ENCODE measurements at regions not wholly inside any gene's neighbourhood (a gene's known extent, or its start where the extent isn't known, plus 50 kb on each side); places are given as distances from the start of the nearest gene placed in this dataset.

- no peaks in the 10 kb centered on the region for H3K4me1 ChIP-seq (ENCODE audit: insufficient read depth, low read length)
- no peaks in the 10 kb centered on the region for H3K36me3 ChIP-seq (ENCODE audit: insufficient read depth, low read length)
- no peak overlapping the region for H3K4me3 ChIP-seq (ENCODE audit: low read length)
- no peak overlapping the region for H3K9ac ChIP-seq (ENCODE audit: low read depth, low read length)
- H3K27me3 ChIP-seq (ENCODE audit: insufficient read depth, low read length) = no peaks in the 10 kb centered on the region
- WGBS = 89% methylated on average over 4 of the region's 4 CpGs
- no peak overlapping the region for H3K27ac ChIP-seq (ENCODE audit: low read depth, low read length)
- no peaks in the 10 kb centered on the region for H3K9me3 ChIP-seq (ENCODE audit: insufficient read depth, low read depth, low read length)
Observed at GRCh38 chr1:213651077-213651476, 336.7 kb upstream of the PROX1 start.

GRCh38 chr1:213652109-213652508 is 335.7 kb upstream of the PROX1 start:
- Histone ChIP-seq H3K4me1 (ENCODE audit: insufficient read depth, low read length) (no peaks in the 10 kb centered on the region; the same call in 1 of the 2 replicates), H3K9ac (ENCODE audit: low read depth, low read length) (no peak overlapping the region), H3K27me3 (ENCODE audit: insufficient read depth, low read length) (no peaks in the 10 kb centered on the region), H3K27ac (ENCODE audit: low read depth, low read length) (no peak overlapping the region), H3K4me3 (ENCODE audit: low read length) (no peak overlapping the region), H3K9me3 (ENCODE audit: insufficient read depth, low read depth, low read length) (no peaks in the 10 kb centered on the region), H3K36me3 (ENCODE audit: insufficient read depth, low read length) (no peaks in the 10 kb centered on the region)
- WGBS = 93% methylated on average over 3 of the region's 4 CpGs

- Histone ChIP-seq H3K4me3 (ENCODE audit: low read length) (no peak overlapping the region), H3K9me3 (ENCODE audit: insufficient read depth, low read depth, low read length) (no peaks in the 10 kb centered on the region), H3K27ac (ENCODE audit: low read depth, low read length) (no peak overlapping the region), H3K36me3 (ENCODE audit: insufficient read depth, low read length) (no peaks in the 10 kb centered on the region), H3K9ac (ENCODE audit: low read depth, low read length) (no peak overlapping the region), H3K27me3 (ENCODE audit: insufficient read depth, low read length) (no peaks in the 10 kb centered on the region), H3K4me1 (ENCODE audit: insufficient read depth, low read length) (no peaks in the 10 kb centered on the region; the same call in 1 of the 2 replicates)
- 84% methylated on average over 3 of the region's 3 CpGs for WGBS
Observed at GRCh38 chr1:213656039-213656438, 331.7 kb upstream of the PROX1 start.

- no peak overlapping the region for H3K9ac ChIP-seq (ENCODE audit: low read depth, low read length)
- H3K4me3 ChIP-seq (ENCODE audit: low read length) = no peak overlapping the region
- WGBS = 71% methylated on average over 2 of the region's 3 CpGs
Observed at GRCh38 chr1:213656503-213656902, 331.3 kb upstream of the PROX1 start.

GRCh38 chr1:213657013-213657412 is 330.8 kb upstream of the PROX1 start:
- H3K27me3 ChIP-seq (ENCODE audit: insufficient read depth, low read length) = no peaks in the 10 kb centered on the region
- no peak overlapping the region for H3K4me3 ChIP-seq (ENCODE audit: low read length)
- 87% methylated on average over 2 of the region's 3 CpGs for WGBS
- no peaks in the 10 kb centered on the region; the same call in 1 of the 2 replicates for H3K4me1 ChIP-seq (ENCODE audit: insufficient read depth, low read length)
- no peaks in the 10 kb centered on the region for H3K36me3 ChIP-seq (ENCODE audit: insufficient read depth, low read length)
- no peak overlapping the region for H3K9ac ChIP-seq (ENCODE audit: low read depth, low read length)
- H3K9me3 ChIP-seq (ENCODE audit: insufficient read depth, low read depth, low read length) = no peaks in the 10 kb centered on the region
- no peak overlapping the region for H3K27ac ChIP-seq (ENCODE audit: low read depth, low read length)

More at GRCh38 chr1:213656503-213656902, 331.3 kb upstream of the PROX1 start:
- no peak overlapping the region for H3K27ac ChIP-seq (ENCODE audit: low read depth, low read length)
- no peaks in the 10 kb centered on the region for H3K9me3 ChIP-seq (ENCODE audit: insufficient read depth, low read depth, low read length)
- no peaks in the 10 kb centered on the region; the same call in 1 of the 2 replicates for H3K4me1 ChIP-seq (ENCODE audit: insufficient read depth, low read length)
- H3K27me3 ChIP-seq (ENCODE audit: insufficient read depth, low read length) = no peaks in the 10 kb centered on the region
- no peaks in the 10 kb centered on the region for H3K36me3 ChIP-seq (ENCODE audit: insufficient read depth, low read length)

GRCh38 chr1:213657879-213658278 is 329.9 kb upstream of the PROX1 start:
- no peak overlapping the region for H3K4me3 ChIP-seq (ENCODE audit: low read length)
- no peaks in the 10 kb centered on the region; the same call in 1 of the 2 replicates for H3K4me1 ChIP-seq (ENCODE audit: insufficient read depth, low read length)
- 92% methylated on average over 2 of the region's 2 CpGs for whole genome bisulfite sequencing
- no peaks in the 10 kb centered on the region for H3K9me3 ChIP-seq (ENCODE audit: insufficient read depth, low read depth, low read length)
- H3K36me3 ChIP-seq (ENCODE audit: insufficient read depth, low read length) = no peaks in the 10 kb centered on the region
- no peak overlapping the region for H3K9ac ChIP-seq (ENCODE audit: low read depth, low read length)
- no peak overlapping the region for H3K27ac ChIP-seq (ENCODE audit: low read depth, low read length)
- no peaks in the 10 kb centered on the region for H3K27me3 ChIP-seq (ENCODE audit: insufficient read depth, low read length)

- no peaks in the 10 kb centered on the region for H3K9me3 ChIP-seq (ENCODE audit: insufficient read depth, low read depth, low read length)
- H3K4me1 ChIP-seq (ENCODE audit: insufficient read depth, low read length) = no peaks in the 10 kb centered on the region; the same call in 1 of the 2 replicates
- no peak overlapping the region for H3K9ac ChIP-seq (ENCODE audit: low read depth, low read length)
- 92% methylated on average over 2 of the region's 2 CpGs for WGBS
- H3K36me3 ChIP-seq (ENCODE audit: insufficient read depth, low read length) = no peaks in the 10 kb centered on the region
- no peak overlapping the region for H3K4me3 ChIP-seq (ENCODE audit: low read length)
- H3K27ac ChIP-seq (ENCODE audit: low read depth, low read length) = no peak overlapping the region
- H3K27me3 ChIP-seq (ENCODE audit: insufficient read depth, low read length) = no peaks in the 10 kb centered on the region
Observed at GRCh38 chr1:213658457-213658856, 329.3 kb upstream of the PROX1 start.

GRCh38 chr1:213659580-213660547 is 327.9 kb upstream of the PROX1 start:
- H3K27me3 ChIP-seq (ENCODE audit: insufficient read depth, low read length) = no peaks in the 10 kb centered on the region

GRCh38 chr1:213661302-213661701 is 326.5 kb upstream of the PROX1 start:
- Histone ChIP-seq H3K27me3 (ENCODE audit: insufficient read depth, low read length) (no peaks in the 10 kb centered on the region), H3K36me3 (ENCODE audit: insufficient read depth, low read length) (no peaks in the 10 kb centered on the region), H3K4me1 (ENCODE audit: insufficient read depth, low read length) (no peaks in the 10 kb centered on the region; the same call in 1 of the 2 replicates), H3K27ac (ENCODE audit: low read depth, low read length) (no peak overlapping the region), H3K4me3 (ENCODE audit: low read length) (no peak overlapping the region), H3K9me3 (ENCODE audit: insufficient read depth, low read depth, low read length) (no peaks in the 10 kb centered on the region), H3K9ac (ENCODE audit: low read depth, low read length) (no peak overlapping the region)
- WGBS = 91% methylated on average over 8 of the region's 9 CpGs

More at GRCh38 chr1:213659580-213660547, 327.9 kb upstream of the PROX1 start:
- H3K9me3 ChIP-seq (ENCODE audit: insufficient read depth, low read depth, low read length) = no peaks in the 10 kb centered on the region
- H3K36me3 ChIP-seq (ENCODE audit: insufficient read depth, low read length) = no peaks in the 10 kb centered on the region
- no peaks in the 10 kb centered on the region; the same call in 1 of the 2 replicates for H3K4me1 ChIP-seq (ENCODE audit: insufficient read depth, low read length)
- no peak overlapping the region for H3K27ac ChIP-seq (ENCODE audit: low read depth, low read length)
- 95% methylated on average over 6 of the region's 8 CpGs for WGBS
- H3K4me3 ChIP-seq (ENCODE audit: low read length) = no peak overlapping the region
- H3K9ac ChIP-seq (ENCODE audit: low read depth, low read length) = no peak overlapping the region

- no peak overlapping the region for H3K4me3 ChIP-seq (ENCODE audit: low read length)
- H3K27me3 ChIP-seq (ENCODE audit: insufficient read depth, low read length) = no peaks in the 10 kb centered on the region
- no peak overlapping the region for H3K27ac ChIP-seq (ENCODE audit: low read depth, low read length)
- H3K4me1 ChIP-seq (ENCODE audit: insufficient read depth, low read length) = peaks cover 11% of the 10 kb centered on the region; the same call in 1 of the 2 replicates
- H3K36me3 ChIP-seq (ENCODE audit: insufficient read depth, low read length) = no peaks in the 10 kb centered on the region
- no peaks in the 10 kb centered on the region for H3K9me3 ChIP-seq (ENCODE audit: insufficient read depth, low read depth, low read length)
- H3K9ac ChIP-seq (ENCODE audit: low read depth, low read length) = no peak overlapping the region
- WGBS = 94% methylated on average over 2 of the region's 2 CpGs
Observed at GRCh38 chr1:213666113-213666512, 321.7 kb upstream of the PROX1 start.

- H3K4me1 ChIP-seq (ENCODE audit: insufficient read depth, low read length) = peaks cover 11% of the 10 kb centered on the region; the same call in 1 of the 2 replicates
- no peaks in the 10 kb centered on the region for H3K27me3 ChIP-seq (ENCODE audit: insufficient read depth, low read length)
- H3K4me3 ChIP-seq (ENCODE audit: low read length) = no peak overlapping the region
- no peak overlapping the region for H3K27ac ChIP-seq (ENCODE audit: low read depth, low read length)
- no peak overlapping the region for H3K9ac ChIP-seq (ENCODE audit: low read depth, low read length)
- H3K36me3 ChIP-seq (ENCODE audit: insufficient read depth, low read length) = no peaks in the 10 kb centered on the region
- 91% methylated on average over 3 of the region's 3 CpGs for WGBS
- H3K9me3 ChIP-seq (ENCODE audit: insufficient read depth, low read depth, low read length) = no peaks in the 10 kb centered on the region
Observed at GRCh38 chr1:213666922-213667321, 320.9 kb upstream of the PROX1 start.

All from HUES64 (cell line).